HepG2 (cell line): ENCODE measurements at regions not wholly inside any gene's neighbourhood (a gene's known extent, or its start where the extent isn't known, plus 50 kb on each side); places are given as distances from the start of the nearest gene placed in this dataset.

Experiments used
- ADNP ChIP-seq: sonication (generic); formaldehyde crosslinking; IDR thresholded peaks from 2 replicates; pipeline ENCODE4 v1.4.0; 2020; ENCODE audit warnings: missing genetic modification reagents
- ATRX ChIP-seq: sonication (generic); formaldehyde crosslinking; IDR thresholded peaks from 2 replicates; pipeline ENCODE4 v1.4.0; 2020; ENCODE audit warnings: missing genetic modification reagents, borderline replicate concordance
- DR1 ChIP-seq: sonication (generic); formaldehyde crosslinking; IDR thresholded peaks from 2 replicates; pipeline ENCODE4 v1.8.0; 2021; ENCODE audit warnings: mild to moderate bottlenecking, missing genetic modification reagents, inconsistent platforms
- FOXM1 ChIP-seq: sonication (generic); formaldehyde crosslinking; IDR thresholded peaks from 2 replicates; pipeline ENCODE4 v1.5.0; 2020; ENCODE audit warnings: missing genetic modification reagents
- HNRNPK ChIP-seq: fragments of 200-400 bp; formaldehyde crosslinking; IDR thresholded peaks from 2 replicates; pipeline ENCODE4 v1.6.1; 2018; ENCODE audit warnings: low read length, low read depth, moderate library complexity, mild to moderate bottlenecking; ENCODE audit not compliant: poor library complexity, severe bottlenecking
- KDM2A ChIP-seq: sonication (generic); formaldehyde crosslinking; IDR thresholded peaks from 2 replicates; pipeline ENCODE4 v1.4.0; 2020; ENCODE audit warnings: low read depth, missing genetic modification reagents, borderline replicate concordance
- NFYB ChIP-seq: sonication (generic); formaldehyde crosslinking; IDR thresholded peaks from 2 replicates; pipeline ENCODE4 v1.4.0; 2020; ENCODE audit warnings: missing genetic modification reagents
- NR2F6 ChIP-seq, 2 experiments: IDR thresholded peaks; 2 replicates each; pipeline ENCODE4 v1.6.1; 2016; ENCODE audit warnings: antibody characterized with exemption in 1 of 2, mild to moderate bottlenecking in 1 of 2
- PHF21A ChIP-seq: sonication (generic); formaldehyde crosslinking; IDR thresholded peaks from 2 replicates; pipeline ENCODE4 v1.5.0; 2020; ENCODE audit warnings: mild to moderate bottlenecking, missing genetic modification reagents
- POLR2A ChIP-seq, 2 experiments: IDR thresholded peaks; 2 replicates each; pipeline ENCODE4 v1.6.1; 2011; ENCODE audit warnings: low read depth in 2 of 2, low read length in 2 of 2, mild to moderate bottlenecking in 1 of 2, moderate library complexity in 1 of 2; ENCODE audit not compliant: insufficient read depth in 1 of 2
- RAD21 ChIP-seq: fragments of 450-650 bp; formaldehyde crosslinking; IDR thresholded peaks from 2 replicates; pipeline ENCODE4 v1.5.0; 2020; ENCODE audit warnings: mild to moderate bottlenecking
- SP4 ChIP-seq: sonication (generic); formaldehyde crosslinking; IDR thresholded peaks from 2 replicates; pipeline ENCODE4 v1.8.1; 2023; ENCODE audit warnings: mild to moderate bottlenecking, missing genetic modification reagents
- SP5 ChIP-seq: IDR thresholded peaks from 2 replicates; pipeline ENCODE4 v1.6.1; 2016; ENCODE audit warnings: low read depth, borderline replicate concordance
- TFDP2 ChIP-seq: sonication (generic); formaldehyde crosslinking; IDR thresholded peaks from 2 replicates; pipeline ENCODE4 v1.4.0; 2020; ENCODE audit warnings: missing genetic modification reagents
- THAP11 ChIP-seq: IDR thresholded peaks from 2 replicates; pipeline ENCODE4 v1.6.1; 2016; ENCODE audit warnings: missing biosample characterization, missing genetic modification reagents
- ZBTB25 ChIP-seq: IDR thresholded peaks from 2 replicates; pipeline ENCODE4 v1.6.1; 2018; ENCODE audit warnings: missing genetic modification reagents
- ZBTB43 ChIP-seq: sonication (generic); formaldehyde crosslinking; conservative IDR thresholded peaks from 2 replicates; pipeline ENCODE4 v1.4.0; 2020; ENCODE audit warnings: missing genetic modification reagents
- ZMYM4 ChIP-seq: sonication (generic); formaldehyde crosslinking; IDR thresholded peaks from 2 replicates; pipeline ENCODE4 v1.8.1; 2023; ENCODE audit warnings: mild to moderate bottlenecking, missing genetic modification reagents
- ZNF20 ChIP-seq: sonication (generic); formaldehyde crosslinking; IDR thresholded peaks from 2 replicates; pipeline ENCODE4 v1.4.0; 2020; ENCODE audit warnings: mild to moderate bottlenecking, moderate library complexity, missing genetic modification reagents
- ZNF33B ChIP-seq: sonication (generic); formaldehyde crosslinking; IDR thresholded peaks from 2 replicates; pipeline ENCODE4 v1.5.1; 2020; ENCODE audit warnings: mild to moderate bottlenecking, missing genetic modification reagents
- ZNF441 ChIP-seq: sonication (generic); formaldehyde crosslinking; IDR thresholded peaks from 2 replicates; pipeline ENCODE4 v1.7.0; 2021; ENCODE audit warnings: missing genetic modification reagents, borderline replicate concordance
- ZNF468 ChIP-seq: sonication (generic); formaldehyde crosslinking; IDR thresholded peaks from 2 replicates; pipeline ENCODE4 v1.8.0; 2022; ENCODE audit warnings: mild to moderate bottlenecking, moderate library complexity, missing genetic modification reagents
- ZNF749 ChIP-seq: sonication (generic); formaldehyde crosslinking; IDR thresholded peaks from 2 replicates; pipeline ENCODE4 v1.8.0; 2022; ENCODE audit warnings: mild to moderate bottlenecking, missing genetic modification reagents, moderate library complexity, borderline replicate concordance
- TF ChIP-seq, protein P1 (sequence below): IDR thresholded peaks from 2 replicates; pipeline ENCODE4 v1.6.1; 2016; ENCODE audit warnings: low read depth, control low read depth
- TF ChIP-seq, protein P2 (sequence below): sonication (generic); formaldehyde crosslinking; IDR thresholded peaks from 2 replicates; pipeline ENCODE4 v1.5.1; 2020; ENCODE audit warnings: mild to moderate bottlenecking, missing genetic modification reagents, moderate library complexity

DNA sequence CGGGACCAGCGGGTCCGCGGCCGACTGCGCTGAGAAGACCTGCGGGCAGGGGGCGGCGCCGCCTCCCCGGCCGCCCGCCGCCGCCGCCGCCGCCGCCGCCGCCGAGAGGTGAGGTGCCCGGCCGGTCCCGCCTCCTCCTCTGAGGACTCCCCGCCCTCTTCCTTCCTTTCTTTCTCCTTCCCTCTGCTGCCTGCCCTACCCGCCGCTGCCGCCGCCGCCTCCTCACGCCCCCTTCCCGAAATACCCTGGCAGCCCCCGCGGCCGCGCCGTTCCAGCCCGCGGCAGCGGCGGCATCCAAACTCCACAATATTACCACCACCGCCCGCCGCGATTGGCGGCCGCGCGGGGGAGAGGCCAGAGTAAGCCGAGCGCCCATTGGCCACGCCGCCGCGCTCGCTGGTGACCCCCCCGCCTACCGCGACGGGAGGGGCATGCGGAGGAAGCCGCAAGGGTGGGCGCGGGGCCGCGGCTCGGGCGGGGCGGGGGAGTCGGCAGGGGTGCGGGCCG, 61.8 kb upstream of the ANKRD28 start (continued):
- TF ChIP-seq KDM2A (CRISPR knock-in tag) (peak; percentile 75; the same call in 1 of the 2 replicates), ZNF468 (CRISPR knock-in tag) (no peak), ZNF749 (CRISPR knock-in tag) (no peak), DR1 (CRISPR knock-in tag) (0 out of 2 replicates have a peak, but pooled peaks have one; percentile 7), NR2F6 (IDR thresholded peaks at IDR 0.05) (no peak), NR2F6 (CRISPR knock-in tag; IDR thresholded peaks at IDR 0.05) (peak; percentile 49; the same call in 1 of the 2 replicates), NFYB (CRISPR knock-in tag) (peak; percentile 83), THAP11 (CRISPR knock-in tag) (0 out of 2 replicates have a peak, but pooled peaks have one; percentile 21), FOXM1 (CRISPR knock-in tag) (no peak), RAD21 (CRISPR knock-in tag) (0 out of 2 replicates have a peak, but pooled peaks have one; percentile 3), ZNF441 (CRISPR knock-in tag) (peak; percentile 41; the same call in 1 of the 2 replicates), POLR2A (IDR thresholded peaks at IDR 0.05; ENCODE audit: insufficient read depth in 1 of 2, low read depth in 2 of 2, low read length in 2 of 2) (peak; percentile 1 to 44; a peak in 1 of 4 replicates), ATRX (no peak), ADNP (CRISPR knock-in tag) (no peak), TFDP2 (CRISPR knock-in tag) (peak; percentile 66; the same call in 1 of the 2 replicates), ZNF20 (CRISPR knock-in tag) (no peak), ZBTB43 (CRISPR knock-in tag) (no peak), ZBTB25 (CRISPR knock-in tag) (peak; percentile 33; the same call in 1 of the 2 replicates), HNRNPK (peak; percentile 68), ZNF33B (CRISPR knock-in tag) (0 out of 2 replicates have a peak, but pooled peaks have one; percentile 2), SP4 (CRISPR knock-in tag) (no peak), PHF21A (CRISPR knock-in tag) (no peak; the same call in 1 of the 2 replicates), SP5 (CRISPR knock-in tag) (no peak), ZMYM4 (0 out of 2 replicates have a peak, but pooled peaks have one; percentile 33)
- TF ChIP-seq, protein P1, sequence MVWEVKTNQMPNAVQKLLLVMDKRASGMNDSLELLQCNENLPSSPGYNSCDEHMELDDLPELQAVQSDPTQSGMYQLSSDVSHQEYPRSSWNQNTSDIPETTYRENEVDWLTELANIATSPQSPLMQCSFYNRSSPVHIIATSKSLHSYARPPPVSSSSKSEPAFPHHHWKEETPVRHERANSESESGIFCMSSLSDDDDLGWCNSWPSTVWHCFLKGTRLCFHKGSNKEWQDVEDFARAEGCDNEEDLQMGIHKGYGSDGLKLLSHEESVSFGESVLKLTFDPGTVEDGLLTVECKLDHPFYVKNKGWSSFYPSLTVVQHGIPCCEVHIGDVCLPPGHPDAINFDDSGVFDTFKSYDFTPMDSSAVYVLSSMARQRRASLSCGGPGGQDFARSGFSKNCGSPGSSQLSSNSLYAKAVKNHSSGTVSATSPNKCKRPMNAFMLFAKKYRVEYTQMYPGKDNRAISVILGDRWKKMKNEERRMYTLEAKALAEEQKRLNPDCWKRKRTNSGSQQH (CRISPR knock-in tag): 0 out of 2 replicates have a peak, but pooled peaks have one; percentile 11
- TF ChIP-seq, protein P2, sequence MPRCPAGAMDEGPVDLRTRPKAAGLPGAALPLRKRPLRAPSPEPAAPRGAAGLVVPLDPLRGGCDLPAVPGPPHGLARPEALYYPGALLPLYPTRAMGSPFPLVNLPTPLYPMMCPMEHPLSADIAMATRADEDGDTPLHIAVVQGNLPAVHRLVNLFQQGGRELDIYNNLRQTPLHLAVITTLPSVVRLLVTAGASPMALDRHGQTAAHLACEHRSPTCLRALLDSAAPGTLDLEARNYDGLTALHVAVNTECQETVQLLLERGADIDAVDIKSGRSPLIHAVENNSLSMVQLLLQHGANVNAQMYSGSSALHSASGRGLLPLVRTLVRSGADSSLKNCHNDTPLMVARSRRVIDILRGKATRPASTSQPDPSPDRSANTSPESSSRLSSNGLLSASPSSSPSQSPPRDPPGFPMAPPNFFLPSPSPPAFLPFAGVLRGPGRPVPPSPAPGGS: no peak
